ENCODE measurements at regions not wholly inside any gene's neighbourhood (a gene's known extent, or its start where the extent isn't known, plus 50 kb on each side); places are given as distances from the start of the nearest gene placed in this dataset.

DNA sequence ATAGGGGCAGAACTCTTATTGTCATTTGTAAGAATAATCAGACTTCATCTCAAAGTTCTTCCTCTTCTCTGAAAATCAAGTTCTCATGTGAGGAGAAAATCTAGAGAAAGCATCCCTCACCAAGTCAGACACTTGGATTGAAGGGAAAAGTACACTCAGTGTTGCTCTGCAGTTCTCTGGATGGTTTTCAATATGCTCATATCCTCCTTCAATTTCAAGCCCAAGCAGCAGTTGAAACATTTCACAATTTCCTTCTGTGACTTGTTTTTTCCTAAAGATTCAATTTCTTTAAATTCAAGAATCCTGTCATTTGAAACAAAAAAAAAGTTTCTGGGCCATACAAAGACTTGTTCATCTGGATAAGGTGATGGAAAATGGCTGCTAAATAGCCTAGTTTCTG lies 140.2 kb upstream of the AHI1 start:
- DNase-seq (ENCODE audit: low read depth, low spot score): no peak
- in situ Hi-C loops (cut with HindIII; ENCODE audit: low pct_unique_long_range_greater_than_20kb, low sequenced_read_pairs): no loop called here

DNA sequence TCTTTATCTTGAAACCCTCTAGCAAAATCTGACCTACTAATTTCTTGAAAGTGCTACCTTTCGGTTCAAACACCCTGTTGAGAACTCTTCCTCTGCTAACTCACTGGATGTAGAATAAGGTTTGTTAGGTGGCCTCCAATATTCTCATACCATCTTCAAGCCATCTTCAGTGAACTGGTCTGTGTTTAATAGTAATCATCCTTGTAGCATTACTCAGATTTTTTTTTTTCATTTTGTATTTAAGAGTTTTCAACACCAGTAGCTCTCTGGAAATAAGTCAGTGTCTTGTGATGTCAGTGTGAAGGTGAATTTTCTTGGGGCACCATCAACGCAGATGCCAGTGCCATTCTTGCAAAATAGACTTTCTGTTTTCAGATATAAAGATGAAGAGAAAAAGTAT lies 140.6 kb upstream of the AHI1 start:
- DNase-seq (ENCODE audit: low read depth, low spot score): no peak
- in situ Hi-C loops (cut with HindIII; ENCODE audit: low pct_unique_long_range_greater_than_20kb, low sequenced_read_pairs): no loop called here

DNA sequence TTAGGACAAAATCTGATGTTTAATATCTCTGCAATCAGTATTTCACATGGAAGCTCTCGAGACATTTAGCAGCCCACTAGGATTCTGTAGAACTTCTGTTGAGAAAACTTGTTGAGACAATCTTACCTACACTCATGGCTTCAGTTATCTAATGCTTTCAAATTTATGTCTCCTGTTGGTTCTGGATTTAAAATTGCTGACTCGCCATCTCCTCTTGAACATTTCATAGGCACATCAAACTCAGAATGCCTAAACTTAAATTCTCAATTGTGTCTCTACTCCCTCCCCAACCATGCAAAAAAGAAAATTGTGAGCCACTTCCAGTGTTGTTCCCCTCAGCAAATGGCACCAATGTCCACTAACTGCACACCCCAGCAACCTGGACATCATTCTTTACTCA lies 142.5 kb upstream of the AHI1 start:
- no peak for DNase-seq (ENCODE audit: low read depth, low spot score)
- in situ Hi-C loops (cut with HindIII; ENCODE audit: low pct_unique_long_range_greater_than_20kb, low sequenced_read_pairs): no loop called here

DNA sequence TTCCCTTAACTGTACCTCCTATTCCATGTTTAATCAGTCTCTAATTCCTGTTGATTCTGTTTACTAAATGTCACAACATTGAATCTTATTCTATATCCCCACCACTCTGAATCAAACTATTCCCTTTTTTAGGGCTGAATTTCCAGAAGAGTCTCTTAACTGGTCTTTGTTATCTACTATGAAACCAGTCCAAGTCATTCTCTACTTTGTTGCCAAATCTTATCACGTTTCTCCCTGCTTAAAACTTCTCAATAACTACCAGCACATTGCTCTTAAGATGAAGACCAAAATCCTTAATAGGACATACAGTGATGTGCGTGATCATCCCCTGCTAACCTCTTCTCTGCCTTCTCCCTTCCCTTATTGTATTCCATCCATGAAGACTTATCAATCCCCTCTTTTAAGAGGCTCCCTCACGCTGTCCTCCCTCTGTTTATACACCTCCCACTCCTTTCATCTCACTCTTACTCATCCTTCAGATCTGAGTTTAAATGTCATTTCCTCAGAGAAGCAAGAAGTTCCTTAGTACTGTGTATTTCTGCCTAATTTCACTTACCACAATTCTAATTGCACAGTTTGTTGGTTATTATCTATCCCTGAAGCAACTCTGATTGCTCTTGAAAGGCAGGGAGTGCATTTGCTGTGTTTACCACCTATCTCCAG lies 143.0 kb upstream of the AHI1 start:
- DNase-seq (ENCODE audit: low read depth, low spot score): no peak
- in situ Hi-C loops (cut with HindIII; ENCODE audit: low pct_unique_long_range_greater_than_20kb, low sequenced_read_pairs): no loop called here

DNA sequence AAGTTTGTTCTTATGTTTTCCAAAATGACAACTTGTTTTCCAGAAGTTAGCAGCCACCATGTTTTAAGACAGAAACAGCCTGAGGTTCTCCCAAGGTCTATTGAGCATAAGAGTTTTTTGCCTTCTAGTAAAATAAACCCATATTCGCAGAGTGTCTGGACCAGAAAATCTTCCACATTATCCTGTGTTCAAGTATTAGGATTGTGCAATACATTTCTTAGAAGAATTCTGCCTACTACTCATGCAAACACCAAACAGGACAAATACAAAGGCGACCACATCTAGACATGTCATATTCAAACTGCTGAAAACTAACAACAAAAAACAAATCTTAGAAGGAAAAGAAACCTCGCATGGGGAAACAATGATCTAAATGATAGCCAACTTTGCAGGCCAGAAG lies 145.4 kb upstream of the AHI1 start:
- in situ Hi-C loops (cut with HindIII; ENCODE audit: low pct_unique_long_range_greater_than_20kb, low sequenced_read_pairs): no loop called here
- DNase-seq (ENCODE audit: low read depth, low spot score): no peak

DNA sequence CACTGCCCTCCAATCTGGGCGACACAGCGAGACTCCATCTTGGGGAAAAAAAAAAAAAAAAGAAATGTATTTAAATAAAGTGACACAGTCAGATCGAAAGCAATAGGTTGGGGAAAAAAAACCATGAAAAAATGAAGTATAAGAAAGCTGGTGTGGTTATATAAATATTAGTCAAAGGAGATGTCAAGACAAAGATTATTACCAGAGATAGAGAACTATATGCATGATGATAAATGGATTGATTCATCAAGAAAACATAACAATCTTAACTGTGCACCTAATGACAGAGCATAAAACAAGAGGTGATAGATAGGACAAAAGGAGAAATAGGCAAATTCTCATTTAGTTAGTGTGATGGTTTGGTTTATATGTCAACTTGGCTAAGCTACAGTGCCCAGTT lies 146.9 kb upstream of the AHI1 start:
- no peak for DNase-seq (ENCODE audit: low read depth, low spot score)
- in situ Hi-C loops (cut with HindIII; ENCODE audit: low pct_unique_long_range_greater_than_20kb, low sequenced_read_pairs): no loop called here

DNA sequence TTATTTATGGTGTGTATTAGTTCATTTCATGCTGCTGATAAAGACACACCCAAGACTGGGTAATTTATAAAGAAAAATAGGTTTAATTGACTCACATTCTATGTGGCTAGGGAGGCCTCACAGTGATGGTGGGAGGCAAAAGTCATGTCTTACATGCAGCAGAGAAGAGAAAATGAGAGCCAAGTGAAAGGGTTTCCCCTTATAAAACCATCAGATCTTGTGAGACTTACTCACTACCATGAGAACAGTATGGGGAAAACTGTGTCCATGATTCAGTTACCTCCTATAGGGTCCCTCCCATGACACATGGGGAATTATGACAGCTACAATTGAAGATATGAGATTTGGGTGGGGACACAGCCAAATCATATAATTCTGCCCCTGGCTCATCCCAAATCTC lies 150.0 kb upstream of the AHI1 start:
- DNase-seq (ENCODE audit: low read depth, low spot score): no peak
- in situ Hi-C loops (cut with HindIII; ENCODE audit: low pct_unique_long_range_greater_than_20kb, low sequenced_read_pairs): no loop called here

DNA sequence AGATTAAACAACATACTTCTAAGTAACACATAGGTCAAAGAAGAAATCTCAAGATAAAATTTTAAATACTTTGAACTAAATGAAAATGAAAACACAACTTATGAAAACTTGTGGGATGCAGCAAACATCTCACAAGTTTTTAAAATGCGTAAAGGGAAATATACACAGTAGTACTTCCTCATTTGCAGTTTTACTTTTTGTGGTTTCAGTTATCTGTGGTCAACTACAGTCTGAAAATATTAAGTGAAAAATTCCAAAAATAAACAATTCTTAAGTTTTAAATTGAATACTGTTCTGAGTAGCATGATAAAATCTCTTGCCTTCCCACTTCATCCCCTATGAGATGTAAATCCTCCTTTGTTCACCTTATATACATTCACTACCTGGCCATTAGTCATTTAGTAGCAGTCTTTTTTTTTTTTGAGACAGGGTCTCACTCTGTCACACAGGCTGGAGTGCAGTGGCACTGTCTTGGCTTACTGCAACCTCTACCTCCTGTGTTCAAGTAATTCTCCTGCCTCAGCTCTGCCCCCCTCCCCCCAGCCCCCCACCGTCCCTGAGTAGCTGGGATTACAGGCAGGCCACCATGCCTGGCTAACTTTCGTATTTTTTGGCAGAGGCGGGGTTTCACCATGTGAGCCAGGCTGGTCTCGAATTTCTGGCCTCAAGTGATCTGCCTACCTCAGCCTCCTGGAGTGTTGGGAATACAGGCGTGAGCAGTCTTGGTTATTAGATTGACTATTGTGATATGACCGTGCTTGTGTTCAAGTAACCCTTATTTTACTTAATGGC lies 154.6 kb upstream of the AHI1 start:
- in situ Hi-C loops (cut with HindIII; ENCODE audit: low pct_unique_long_range_greater_than_20kb, low sequenced_read_pairs): no loop called here

DNA sequence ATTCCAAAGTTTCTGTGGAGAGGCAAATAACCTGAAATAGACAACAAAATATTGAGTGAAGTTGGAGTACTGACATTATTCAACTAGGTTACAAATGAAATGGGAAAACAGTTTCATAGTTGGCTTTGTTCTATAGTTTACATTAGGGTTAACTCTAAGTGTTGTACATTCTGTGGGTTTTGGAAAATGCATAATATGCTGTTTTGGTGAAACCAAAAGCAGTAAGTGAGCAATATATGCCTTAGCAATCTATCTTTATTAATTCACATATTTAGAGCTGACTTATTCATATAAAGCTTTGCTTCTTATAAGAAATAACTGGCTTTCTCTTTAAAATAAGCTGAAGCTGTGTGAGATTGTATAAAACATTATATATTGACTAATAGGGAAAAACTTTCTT lies 157.5 kb upstream of the AHI1 start:
- no peak for DNase-seq (ENCODE audit: low read depth, low spot score)
- in situ Hi-C loops (cut with HindIII; ENCODE audit: low pct_unique_long_range_greater_than_20kb, low sequenced_read_pairs): no loop called here

More for the DNA sequence above, 154.6 kb upstream of the AHI1 start:
- DNase-seq (ENCODE audit: low read depth, low spot score): no peak

DNA sequence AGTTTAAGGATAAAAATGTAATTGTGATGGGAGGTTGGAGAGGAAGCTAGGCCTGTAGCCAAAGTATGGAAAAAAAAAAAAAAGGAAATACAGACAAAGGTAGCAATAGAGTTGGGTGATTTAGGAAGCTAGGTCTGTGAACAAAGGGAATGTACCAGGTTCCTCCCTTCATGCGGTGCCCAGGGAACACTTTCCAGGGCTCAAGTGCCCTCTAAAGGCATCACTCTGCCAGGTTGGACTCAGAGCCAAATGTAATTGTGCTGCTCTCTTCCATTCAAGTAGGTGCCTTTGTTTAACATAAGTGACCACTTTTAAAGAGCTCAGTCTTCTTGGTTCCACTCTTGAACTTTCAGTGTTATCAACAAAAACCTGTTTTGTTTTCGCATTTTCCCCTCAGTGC lies 159.7 kb upstream of the AHI1 start:
- DNase-seq (ENCODE audit: low read depth, low spot score): no peak
- in situ Hi-C loops (cut with HindIII; ENCODE audit: low pct_unique_long_range_greater_than_20kb, low sequenced_read_pairs): no loop called here

DNA sequence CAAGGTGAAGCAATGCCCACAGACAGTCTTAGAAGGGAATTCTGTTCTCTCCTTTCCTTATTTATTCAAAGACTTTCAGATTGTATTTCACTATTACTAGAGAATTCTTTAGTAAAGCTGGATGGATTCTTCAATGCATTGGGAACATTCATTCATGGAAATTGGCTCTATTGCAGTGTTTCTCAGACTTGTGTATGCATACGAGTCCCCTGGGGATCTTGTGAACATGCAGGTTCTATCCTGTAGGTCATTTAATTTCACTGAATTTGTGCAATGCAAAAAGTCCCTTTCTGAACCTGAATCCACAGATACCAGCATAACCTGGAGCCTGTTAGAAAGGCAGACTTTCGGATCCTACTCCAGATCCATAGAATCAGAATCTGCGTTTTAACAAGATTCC lies 160.9 kb upstream of the AHI1 start:
- in situ Hi-C loops (cut with HindIII; ENCODE audit: low pct_unique_long_range_greater_than_20kb, low sequenced_read_pairs): no loop called here
- no peak for DNase-seq (ENCODE audit: low read depth, low spot score)

DNA sequence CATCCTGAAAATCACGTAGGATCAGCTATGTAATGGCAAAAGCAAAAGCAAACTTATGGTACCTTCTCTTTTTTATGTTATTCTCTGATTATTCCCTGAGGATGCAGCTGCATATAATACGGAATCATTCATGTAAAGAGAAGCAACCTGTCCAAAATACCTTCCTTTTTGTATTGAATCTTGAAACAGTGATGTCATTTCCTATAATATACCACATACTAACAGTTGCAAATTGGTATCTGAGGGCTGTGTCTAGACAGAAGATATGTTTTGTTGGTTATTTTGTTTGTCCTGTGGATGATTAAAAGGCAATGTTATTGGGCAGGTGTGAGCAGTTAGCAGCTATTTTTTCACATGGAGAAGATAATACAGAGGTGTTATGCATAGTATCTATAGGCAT lies 161.4 kb upstream of the AHI1 start:
- DNase-seq (ENCODE audit: low read depth, low spot score): no peak

DNA sequence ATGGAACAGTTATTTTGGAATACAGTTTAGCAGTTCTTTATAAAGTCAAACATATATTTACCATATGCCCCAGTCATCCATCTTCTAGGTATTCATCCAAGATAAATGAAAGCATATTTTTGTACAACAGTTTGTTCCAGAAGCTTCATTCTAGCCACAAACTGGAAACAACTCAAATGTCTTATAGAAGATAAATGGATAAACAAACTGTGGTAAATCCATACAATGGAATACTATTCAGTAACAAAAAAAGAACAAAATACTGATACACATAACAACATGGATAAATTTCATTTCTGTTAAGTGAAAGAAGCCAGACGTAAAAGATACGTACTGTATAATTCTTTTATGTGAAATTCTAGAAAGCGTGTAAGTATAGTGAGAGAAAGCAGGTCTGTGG lies 167.0 kb upstream of the AHI1 start:
- in situ Hi-C loops (cut with HindIII; ENCODE audit: low pct_unique_long_range_greater_than_20kb, low sequenced_read_pairs): no loop called here
- no peak for DNase-seq (ENCODE audit: low read depth, low spot score)

More for the DNA sequence above, 161.4 kb upstream of the AHI1 start:
- in situ Hi-C loops (cut with HindIII; ENCODE audit: low pct_unique_long_range_greater_than_20kb, low sequenced_read_pairs): no loop called here

DNA sequence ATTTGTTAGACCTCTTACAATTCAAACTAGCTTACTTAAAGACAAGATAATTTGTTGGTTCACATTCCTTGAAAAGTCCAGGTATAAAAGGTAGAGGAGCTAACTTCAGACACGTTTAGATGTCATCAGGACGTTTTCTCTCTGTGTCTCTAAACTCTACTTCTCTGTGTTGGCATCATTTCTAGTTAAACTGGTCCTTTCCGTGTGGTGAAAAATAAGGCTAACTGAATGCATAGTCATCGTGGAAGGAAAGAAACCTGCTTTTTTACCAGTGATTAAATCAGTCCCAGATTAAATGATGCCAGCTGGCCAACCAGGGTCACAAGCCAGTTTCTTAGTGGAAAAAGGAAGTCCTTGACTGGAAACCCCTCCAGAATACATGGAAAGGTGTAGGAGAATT lies 168.4 kb upstream of the AHI1 start:
- in situ Hi-C loops (cut with HindIII; ENCODE audit: low pct_unique_long_range_greater_than_20kb, low sequenced_read_pairs): no loop called here
- no peak for DNase-seq (ENCODE audit: low read depth, low spot score)

DNA sequence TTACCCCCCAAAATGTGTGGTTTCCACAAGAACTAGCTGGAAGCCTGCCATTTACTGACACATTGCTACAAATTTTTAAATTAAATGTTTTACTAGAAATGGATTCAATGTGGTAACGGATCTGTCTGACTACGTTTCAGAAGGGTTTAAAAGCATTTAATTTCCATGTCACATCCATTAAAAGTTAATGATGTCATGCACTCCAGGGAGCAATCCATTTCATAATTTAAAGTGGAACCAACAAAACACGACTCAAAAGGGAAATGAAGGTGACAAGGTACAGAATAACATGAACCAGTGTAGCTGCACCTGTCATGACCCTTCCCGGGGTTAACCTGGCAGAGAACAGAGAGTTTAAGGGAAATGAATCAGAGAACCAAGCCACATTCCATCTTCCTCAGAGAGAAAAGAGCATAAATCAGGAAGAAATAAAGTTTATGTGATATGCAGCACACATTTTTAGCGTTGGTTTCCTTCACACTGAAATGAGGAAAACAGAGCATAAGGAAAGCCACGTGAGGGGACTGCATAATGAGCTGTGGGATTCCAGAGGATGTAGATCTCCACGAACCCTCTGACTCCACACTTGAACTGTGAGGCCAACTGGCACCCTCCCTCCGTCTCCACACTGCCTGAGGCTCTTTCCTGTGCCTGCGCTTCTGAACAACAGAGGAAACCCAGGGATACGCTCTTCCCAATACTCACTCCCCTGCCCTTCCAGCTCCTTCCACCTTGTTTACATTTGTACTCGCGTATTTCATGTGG lies 170.3 kb upstream of the AHI1 start:
- in situ Hi-C loops (cut with HindIII; ENCODE audit: low pct_unique_long_range_greater_than_20kb, low sequenced_read_pairs): no loop called here

DNA sequence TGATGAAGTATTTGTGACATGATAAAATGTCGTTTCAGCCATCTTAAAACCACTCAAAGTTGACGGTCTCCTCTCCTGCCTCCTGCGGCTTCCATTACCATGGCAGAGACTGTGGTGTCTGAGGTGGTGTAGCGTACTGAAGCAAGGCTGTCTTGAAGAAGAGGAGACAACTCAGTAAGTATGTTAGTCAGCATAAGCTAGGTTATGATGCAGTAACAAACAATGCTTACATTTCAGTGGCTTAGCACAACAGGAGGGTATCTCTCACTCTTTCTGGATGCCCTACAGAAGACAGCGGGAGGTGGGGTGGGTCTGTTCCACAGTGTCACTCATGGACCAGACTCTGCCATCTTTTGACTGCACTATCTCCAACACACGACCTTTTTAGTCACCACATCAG lies 174.7 kb upstream of the AHI1 start:
- DNase-seq (ENCODE audit: low read depth, low spot score): no peak
- in situ Hi-C loops (cut with HindIII; ENCODE audit: low pct_unique_long_range_greater_than_20kb, low sequenced_read_pairs): no loop called here

More for the DNA sequence above, 170.3 kb upstream of the AHI1 start:
- DNase-seq (ENCODE audit: low read depth, low spot score): peak; percentile 46

DNA sequence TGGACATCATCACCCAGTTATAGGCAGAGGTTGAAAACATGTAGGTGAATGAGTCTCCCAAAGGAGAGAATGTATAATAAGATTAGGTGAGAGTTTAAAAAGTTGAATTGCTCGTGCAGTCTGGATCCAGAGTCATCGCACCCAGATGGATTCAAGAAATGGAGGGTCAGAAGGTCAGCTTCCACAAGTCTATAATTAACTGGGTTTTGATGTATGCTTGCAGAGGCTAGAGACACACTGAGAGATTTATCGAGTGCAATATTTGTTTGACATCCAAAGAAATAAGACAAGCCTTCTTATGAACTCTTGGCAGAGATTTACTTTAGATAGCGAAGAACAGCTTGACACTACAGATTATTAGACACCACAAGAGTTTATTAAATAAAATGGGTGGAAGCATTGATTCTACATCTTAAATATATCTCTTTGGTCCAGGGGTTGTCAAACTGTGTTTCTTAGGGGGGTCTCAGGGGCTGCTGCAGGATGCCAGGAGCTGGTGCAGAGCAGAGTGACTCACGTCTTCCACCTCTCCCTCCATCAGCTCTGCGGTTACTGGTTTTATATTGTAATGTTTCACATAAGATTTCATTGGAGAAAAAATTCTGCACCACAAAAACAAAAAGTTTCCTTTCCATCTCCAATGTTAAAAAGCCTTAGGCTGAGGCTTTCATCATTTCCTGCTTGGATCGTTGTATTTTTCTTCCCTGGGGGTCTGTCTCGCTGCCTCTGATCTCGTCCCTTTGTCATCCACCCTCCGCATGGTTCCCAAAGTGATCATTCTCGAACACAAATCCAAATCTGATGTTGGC lies 176.2 kb upstream of the AHI1 start:
- in situ Hi-C loops (cut with HindIII; ENCODE audit: low pct_unique_long_range_greater_than_20kb, low sequenced_read_pairs): no loop called here
- no peak for DNase-seq (ENCODE audit: low read depth, low spot score)

DNA sequence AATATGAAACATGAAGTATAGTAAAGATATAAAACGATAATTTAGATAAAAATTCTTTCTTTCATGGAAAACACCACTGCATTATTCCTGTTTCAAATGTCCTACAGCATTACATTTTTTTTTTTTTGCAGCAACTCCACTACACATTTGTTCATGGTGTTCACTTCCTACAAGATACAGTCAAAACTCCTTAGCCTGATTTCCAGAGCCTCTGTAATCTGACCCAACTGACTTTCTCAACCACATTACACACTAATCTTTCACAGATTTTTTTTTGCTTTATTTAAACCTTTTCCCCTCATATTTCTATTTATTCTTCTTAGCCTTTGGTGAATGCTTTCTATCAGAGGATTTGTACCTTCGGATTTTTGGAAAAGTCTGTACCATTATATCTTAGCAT lies 176.5 kb upstream of the PDE7B start:
- in situ Hi-C loops (cut with HindIII; ENCODE audit: low pct_unique_long_range_greater_than_20kb, low sequenced_read_pairs): no loop called here
- DNase-seq (ENCODE audit: low read depth, low spot score): no peak

All from SK-MEL-5 (cell line).